ENCODE measurements at regions not wholly inside any gene's neighbourhood (a gene's known extent, or its start where the extent isn't known, plus 50 kb on each side); places are given as distances from the start of the nearest gene placed in this dataset.

GRCh38 chr5:171622010-171622409 is 163.6 kb upstream of the SMIM23 start:
- Histone ChIP-seq H2BK5ac (ENCODE audit: low read depth, low read length, poor library complexity, severe bottlenecking) (no peak overlapping the region), H4K20me1 (ENCODE audit: insufficient read depth, low read length) (no peaks in the 10 kb centered on the region), H4K8ac (ENCODE audit: low read depth in 2 of 2, low read length in 2 of 2) (no peak overlapping the region), H2AFZ (replicated peaks; ENCODE audit: low read length, poor library complexity) (no peak overlapping the region), H3K9me3 (ENCODE audit: control insufficient read depth, insufficient read depth, low read length) (no peaks in the 10 kb centered on the region), H3K56ac (ENCODE audit: extremely low read depth, insufficient read depth, low read length) (no peak overlapping the region), H3K4ac (ENCODE audit: low read depth, low read length) (no peak overlapping the region), H3K23ac (ENCODE audit: low read depth, low read length) (no peak overlapping the region), H3K9ac (ENCODE audit: low read depth, low read length) (no peak overlapping the region), H2AK9ac (replicated peaks; ENCODE audit: low read depth, low read length, poor library complexity) (no peak overlapping the region), H4K5ac (ENCODE audit: low read depth, low read length) (no peak overlapping the region), H3K27ac (ENCODE audit: insufficient read depth, low read length) (no peak overlapping the region), H3K27me3 (ENCODE audit: control insufficient read depth, insufficient read depth, low read length) (peaks cover 48% of the 10 kb centered on the region), H3K79me1 (ENCODE audit: low read depth in 1 of 2, low read length in 2 of 2) (no peaks in the 10 kb centered on the region), H3K14ac (replicated peaks; ENCODE audit: low read depth, low read length) (no peak overlapping the region), H3K4me2 (ENCODE audit: low read depth, low read length) (no peak overlapping the region), H3K4me1 (ENCODE audit: control insufficient read depth, insufficient read depth, low read length) (no peaks in the 10 kb centered on the region), H2BK20ac (ENCODE audit: low read depth, low read length) (no peak overlapping the region), H4K91ac (ENCODE audit: insufficient read depth, low read depth, low read length) (no peak overlapping the region), H2AK5ac (ENCODE audit: low read depth, low read length) (no peak overlapping the region), H3K18ac (ENCODE audit: low read depth, low read length) (no peak overlapping the region), H3K9me1 (ENCODE audit: insufficient read depth, low read length) (no peaks in the 10 kb centered on the region), H3K4me3 (ENCODE audit: insufficient read depth, low read depth, low read length) (no peak overlapping the region), H3K36me3 (ENCODE audit: control insufficient read depth, insufficient read depth, low read length) (no peaks in the 10 kb centered on the region), H2BK120ac (ENCODE audit: low read depth, low read length) (no peak overlapping the region), H2BK15ac (ENCODE audit: low read depth, low read length) (no peak overlapping the region)
- ChIA-PET CTCF (no interaction called here), POLR2A (ENCODE audit: unreplicated experiment) (no interaction called here)
- WGBS, 2 experiments (ENCODE audit: extremely low coverage in 2 of 2, insufficient read length in 1 of 2), result no CpG with 5 or more reads among the region's 2 CpGs
- dilution Hi-C loops (cut with HindIII; ENCODE audit: low sequenced_read_pairs, unreplicated experiment), result no loop called here
- ATAC-seq (ENCODE audit: low read depth), result no peak
- in situ Hi-C loops (cut with MboI; ENCODE audit: low sequenced_read_pairs), result loop anchor here (25.0 kb wide), 1 partner anchor 415 kb away; no protein-coding TSS in a partner anchor
- intact Hi-C loops (cut with micrococcal nuclease), result loop anchor here (5.0 kb wide), 1 partner anchor 660 kb away; the partner anchor contains the start of gene UBTD2
- BruUV-seq (replicated peaks), result no TSS peak
- no peak for DNase-seq
- TF ChIP-seq CEBPB (IDR thresholded peaks at IDR 0.05; ENCODE audit: low read depth, low read length) (no peak), NFE2L2 (IDR thresholded peaks at IDR 0.05; ENCODE audit: low read depth, low read length) (no peak), FOS (IDR thresholded peaks at IDR 0.05; ENCODE audit: low read depth, low read length) (no peak), MAZ (IDR thresholded peaks at IDR 0.05; ENCODE audit: borderline replicate concordance, low read depth, low read length) (no peak), MAFK (IDR thresholded peaks at IDR 0.05; ENCODE audit: low read depth, low read length) (no peak), MXI1 (IDR thresholded peaks at IDR 0.05; ENCODE audit: borderline replicate concordance, low read depth, low read length) (no peak), CHD1 (IDR thresholded peaks at IDR 0.05; ENCODE audit: low read depth, low read length) (no peak), SMC3 (IDR thresholded peaks at IDR 0.05; ENCODE audit: low read depth, low read length) (no peak), RFX5 (IDR thresholded peaks at IDR 0.05; ENCODE audit: low read depth, low read length) (no peak), POLR2A (IDR thresholded peaks at IDR 0.05; ENCODE audit: low read depth, low read length) (no peak), RAD21 (IDR thresholded peaks at IDR 0.05; ENCODE audit: low read length) (no peak), CTCF (conservative IDR thresholded peaks at IDR 0.05; ENCODE audit: low read depth, low read length) (no peak), RCOR1 (IDR thresholded peaks at IDR 0.05; ENCODE audit: insufficient replicate concordance, low read length) (no peak), BHLHE40 (IDR thresholded peaks at IDR 0.05; ENCODE audit: low read depth, low read length) (no peak)
- TF ChIP-seq, protein P1, sequence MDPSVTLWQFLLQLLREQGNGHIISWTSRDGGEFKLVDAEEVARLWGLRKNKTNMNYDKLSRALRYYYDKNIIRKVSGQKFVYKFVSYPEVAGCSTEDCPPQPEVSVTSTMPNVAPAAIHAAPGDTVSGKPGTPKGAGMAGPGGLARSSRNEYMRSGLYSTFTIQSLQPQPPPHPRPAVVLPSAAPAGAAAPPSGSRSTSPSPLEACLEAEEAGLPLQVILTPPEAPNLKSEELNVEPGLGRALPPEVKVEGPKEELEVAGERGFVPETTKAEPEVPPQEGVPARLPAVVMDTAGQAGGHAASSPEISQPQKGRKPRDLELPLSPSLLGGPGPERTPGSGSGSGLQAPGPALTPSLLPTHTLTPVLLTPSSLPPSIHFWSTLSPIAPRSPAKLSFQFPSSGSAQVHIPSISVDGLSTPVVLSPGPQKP (IDR thresholded peaks at IDR 0.05; ENCODE audit: borderline replicate concordance, low read depth, low read length), result no peak
- TF ChIP-seq, protein P2, sequence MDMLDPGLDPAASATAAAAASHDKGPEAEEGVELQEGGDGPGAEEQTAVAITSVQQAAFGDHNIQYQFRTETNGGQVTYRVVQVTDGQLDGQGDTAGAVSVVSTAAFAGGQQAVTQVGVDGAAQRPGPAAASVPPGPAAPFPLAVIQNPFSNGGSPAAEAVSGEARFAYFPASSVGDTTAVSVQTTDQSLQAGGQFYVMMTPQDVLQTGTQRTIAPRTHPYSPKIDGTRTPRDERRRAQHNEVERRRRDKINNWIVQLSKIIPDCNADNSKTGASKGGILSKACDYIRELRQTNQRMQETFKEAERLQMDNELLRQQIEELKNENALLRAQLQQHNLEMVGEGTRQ (IDR thresholded peaks at IDR 0.05; ENCODE audit: low read depth, low read length), result no peak
